ENCODE measurements at regions not wholly inside any gene's neighbourhood (a gene's known extent, or its start where the extent isn't known, plus 50 kb on each side); places are given as distances from the start of the nearest gene placed in this dataset.

DNA sequence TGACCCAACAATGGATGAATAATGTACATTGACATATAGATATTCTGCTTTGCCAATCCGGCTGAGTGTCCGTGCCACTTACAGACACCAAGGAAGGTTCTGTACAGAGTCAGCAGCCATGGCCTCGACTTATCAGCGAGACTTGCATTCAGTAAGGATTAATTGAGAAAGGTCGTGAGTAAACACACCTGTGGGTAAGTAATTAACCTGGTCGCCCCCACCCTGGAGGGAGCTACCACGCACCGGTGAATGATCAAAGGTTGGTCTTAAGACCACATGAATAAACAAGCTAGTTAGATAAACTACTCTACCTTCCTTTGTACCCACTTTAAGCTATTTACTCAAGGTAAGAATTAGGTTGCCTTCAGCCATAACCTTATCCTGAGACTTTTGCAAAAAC lies 66.5 kb upstream of the MFGE8 start (continued):
- TF ChIP-seq, protein P1, sequence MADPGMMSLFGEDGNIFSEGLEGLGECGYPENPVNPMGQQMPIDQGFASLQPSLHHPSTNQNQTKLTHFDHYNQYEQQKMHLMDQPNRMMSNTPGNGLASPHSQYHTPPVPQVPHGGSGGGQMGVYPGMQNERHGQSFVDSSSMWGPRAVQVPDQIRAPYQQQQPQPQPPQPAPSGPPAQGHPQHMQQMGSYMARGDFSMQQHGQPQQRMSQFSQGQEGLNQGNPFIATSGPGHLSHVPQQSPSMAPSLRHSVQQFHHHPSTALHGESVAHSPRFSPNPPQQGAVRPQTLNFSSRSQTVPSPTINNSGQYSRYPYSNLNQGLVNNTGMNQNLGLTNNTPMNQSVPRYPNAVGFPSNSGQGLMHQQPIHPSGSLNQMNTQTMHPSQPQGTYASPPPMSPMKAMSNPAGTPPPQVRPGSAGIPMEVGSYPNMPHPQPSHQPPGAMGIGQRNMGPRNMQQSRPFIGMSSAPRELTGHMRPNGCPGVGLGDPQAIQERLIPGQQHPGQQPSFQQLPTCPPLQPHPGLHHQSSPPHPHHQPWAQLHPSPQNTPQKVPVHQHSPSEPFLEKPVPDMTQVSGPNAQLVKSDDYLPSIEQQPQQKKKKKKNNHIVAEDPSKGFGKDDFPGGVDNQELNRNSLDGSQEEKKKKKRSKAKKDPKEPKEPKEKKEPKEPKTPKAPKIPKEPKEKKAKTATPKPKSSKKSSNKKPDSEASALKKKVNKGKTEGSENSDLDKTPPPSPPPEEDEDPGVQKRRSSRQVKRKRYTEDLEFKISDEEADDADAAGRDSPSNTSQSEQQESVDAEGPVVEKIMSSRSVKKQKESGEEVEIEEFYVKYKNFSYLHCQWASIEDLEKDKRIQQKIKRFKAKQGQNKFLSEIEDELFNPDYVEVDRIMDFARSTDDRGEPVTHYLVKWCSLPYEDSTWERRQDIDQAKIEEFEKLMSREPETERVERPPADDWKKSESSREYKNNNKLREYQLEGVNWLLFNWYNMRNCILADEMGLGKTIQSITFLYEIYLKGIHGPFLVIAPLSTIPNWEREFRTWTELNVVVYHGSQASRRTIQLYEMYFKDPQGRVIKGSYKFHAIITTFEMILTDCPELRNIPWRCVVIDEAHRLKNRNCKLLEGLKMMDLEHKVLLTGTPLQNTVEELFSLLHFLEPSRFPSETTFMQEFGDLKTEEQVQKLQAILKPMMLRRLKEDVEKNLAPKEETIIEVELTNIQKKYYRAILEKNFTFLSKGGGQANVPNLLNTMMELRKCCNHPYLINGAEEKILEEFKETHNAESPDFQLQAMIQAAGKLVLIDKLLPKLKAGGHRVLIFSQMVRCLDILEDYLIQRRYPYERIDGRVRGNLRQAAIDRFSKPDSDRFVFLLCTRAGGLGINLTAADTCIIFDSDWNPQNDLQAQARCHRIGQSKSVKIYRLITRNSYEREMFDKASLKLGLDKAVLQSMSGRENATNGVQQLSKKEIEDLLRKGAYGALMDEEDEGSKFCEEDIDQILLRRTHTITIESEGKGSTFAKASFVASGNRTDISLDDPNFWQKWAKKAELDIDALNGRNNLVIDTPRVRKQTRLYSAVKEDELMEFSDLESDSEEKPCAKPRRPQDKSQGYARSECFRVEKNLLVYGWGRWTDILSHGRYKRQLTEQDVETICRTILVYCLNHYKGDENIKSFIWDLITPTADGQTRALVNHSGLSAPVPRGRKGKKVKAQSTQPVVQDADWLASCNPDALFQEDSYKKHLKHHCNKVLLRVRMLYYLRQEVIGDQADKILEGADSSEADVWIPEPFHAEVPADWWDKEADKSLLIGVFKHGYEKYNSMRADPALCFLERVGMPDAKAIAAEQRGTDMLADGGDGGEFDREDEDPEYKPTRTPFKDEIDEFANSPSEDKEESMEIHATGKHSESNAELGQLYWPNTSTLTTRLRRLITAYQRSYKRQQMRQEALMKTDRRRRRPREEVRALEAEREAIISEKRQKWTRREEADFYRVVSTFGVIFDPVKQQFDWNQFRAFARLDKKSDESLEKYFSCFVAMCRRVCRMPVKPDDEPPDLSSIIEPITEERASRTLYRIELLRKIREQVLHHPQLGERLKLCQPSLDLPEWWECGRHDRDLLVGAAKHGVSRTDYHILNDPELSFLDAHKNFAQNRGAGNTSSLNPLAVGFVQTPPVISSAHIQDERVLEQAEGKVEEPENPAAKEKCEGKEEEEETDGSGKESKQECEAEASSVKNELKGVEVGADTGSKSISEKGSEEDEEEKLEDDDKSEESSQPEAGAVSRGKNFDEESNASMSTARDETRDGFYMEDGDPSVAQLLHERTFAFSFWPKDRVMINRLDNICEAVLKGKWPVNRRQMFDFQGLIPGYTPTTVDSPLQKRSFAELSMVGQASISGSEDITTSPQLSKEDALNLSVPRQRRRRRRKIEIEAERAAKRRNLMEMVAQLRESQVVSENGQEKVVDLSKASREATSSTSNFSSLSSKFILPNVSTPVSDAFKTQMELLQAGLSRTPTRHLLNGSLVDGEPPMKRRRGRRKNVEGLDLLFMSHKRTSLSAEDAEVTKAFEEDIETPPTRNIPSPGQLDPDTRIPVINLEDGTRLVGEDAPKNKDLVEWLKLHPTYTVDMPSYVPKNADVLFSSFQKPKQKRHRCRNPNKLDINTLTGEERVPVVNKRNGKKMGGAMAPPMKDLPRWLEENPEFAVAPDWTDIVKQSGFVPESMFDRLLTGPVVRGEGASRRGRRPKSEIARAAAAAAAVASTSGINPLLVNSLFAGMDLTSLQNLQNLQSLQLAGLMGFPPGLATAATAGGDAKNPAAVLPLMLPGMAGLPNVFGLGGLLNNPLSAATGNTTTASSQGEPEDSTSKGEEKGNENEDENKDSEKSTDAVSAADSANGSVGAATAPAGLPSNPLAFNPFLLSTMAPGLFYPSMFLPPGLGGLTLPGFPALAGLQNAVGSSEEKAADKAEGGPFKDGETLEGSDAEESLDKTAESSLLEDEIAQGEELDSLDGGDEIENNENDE (IDR thresholded peaks at IDR 0.05; ENCODE audit: insufficient replicate concordance, low read length) = no peak
- no peak for TF ChIP-seq HDAC2 (IDR thresholded peaks at IDR 0.05; ENCODE audit: borderline replicate concordance in 1 of 2, low read depth in 2 of 2, low read length in 2 of 2)
- TF ChIP-seq KDM1A (IDR thresholded peaks at IDR 0.05; ENCODE audit: borderline replicate concordance, low read length) = no peak
- no peak for TF ChIP-seq POLR2AphosphoS5 (IDR thresholded peaks at IDR 0.05; ENCODE audit: low read depth, low read length)
- TF ChIP-seq EGR1 (IDR thresholded peaks at IDR 0.05; ENCODE audit: borderline replicate concordance, low read depth, low read length) = no peak
- no peak for TF ChIP-seq CTBP2 (IDR thresholded peaks at IDR 0.05; ENCODE audit: borderline replicate concordance, insufficient read depth, insufficient read length, low read length)
- no peak for TF ChIP-seq PHF8 (conservative IDR thresholded peaks at IDR 0.05; ENCODE audit: low read depth, low read length)
- TF ChIP-seq EZH2 (IDR thresholded peaks at IDR 0.05; ENCODE audit: low read depth, low read length, severe bottlenecking) = no peak
- TF ChIP-seq GABPA (IDR thresholded peaks at IDR 0.05; ENCODE audit: borderline replicate concordance, insufficient read depth, low read length) = no peak
- no peak for TF ChIP-seq SP4 (IDR thresholded peaks at IDR 0.05; ENCODE audit: low read length)

Measured in H1 (cell line).